ENCODE measurements at regions not wholly inside any gene's neighbourhood (a gene's known extent, or its start where the extent isn't known, plus 50 kb on each side); places are given as distances from the start of the nearest gene placed in this dataset.

DNA sequence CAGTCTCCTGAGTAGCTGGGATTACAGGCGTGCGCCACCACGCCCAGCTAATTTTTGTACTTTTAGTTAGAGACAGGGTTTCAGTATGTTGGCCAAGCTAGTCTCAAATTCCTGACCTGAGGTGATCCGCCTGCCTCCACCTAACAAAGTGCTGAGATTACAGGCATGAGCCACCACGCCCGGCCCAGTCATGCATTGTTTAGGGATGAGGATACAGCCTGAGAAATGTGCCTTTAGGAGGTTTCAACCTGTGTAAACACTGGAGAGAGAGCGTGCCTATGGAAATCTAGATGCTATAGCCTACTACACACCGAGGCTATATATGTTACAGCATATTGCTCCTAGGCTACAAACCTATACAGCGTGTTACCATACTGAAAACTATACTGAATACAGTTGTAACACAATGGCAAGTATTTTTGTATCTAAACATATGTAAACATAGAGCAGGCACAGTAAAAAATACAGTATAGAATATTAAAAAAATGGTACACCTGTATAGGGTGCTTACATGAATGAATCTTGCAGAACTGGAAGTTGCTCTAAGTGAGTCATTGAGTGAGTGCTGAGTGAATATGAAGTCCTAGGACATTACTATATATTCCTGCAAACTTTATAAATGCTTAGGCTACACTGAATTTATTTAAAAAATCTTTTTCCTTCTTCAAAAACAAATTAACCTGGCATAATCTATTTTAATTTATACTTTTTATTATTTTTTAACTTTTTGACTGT, 588.2 kb upstream of the ADGRL3 start:
- TF ChIP-seq, protein P1, sequence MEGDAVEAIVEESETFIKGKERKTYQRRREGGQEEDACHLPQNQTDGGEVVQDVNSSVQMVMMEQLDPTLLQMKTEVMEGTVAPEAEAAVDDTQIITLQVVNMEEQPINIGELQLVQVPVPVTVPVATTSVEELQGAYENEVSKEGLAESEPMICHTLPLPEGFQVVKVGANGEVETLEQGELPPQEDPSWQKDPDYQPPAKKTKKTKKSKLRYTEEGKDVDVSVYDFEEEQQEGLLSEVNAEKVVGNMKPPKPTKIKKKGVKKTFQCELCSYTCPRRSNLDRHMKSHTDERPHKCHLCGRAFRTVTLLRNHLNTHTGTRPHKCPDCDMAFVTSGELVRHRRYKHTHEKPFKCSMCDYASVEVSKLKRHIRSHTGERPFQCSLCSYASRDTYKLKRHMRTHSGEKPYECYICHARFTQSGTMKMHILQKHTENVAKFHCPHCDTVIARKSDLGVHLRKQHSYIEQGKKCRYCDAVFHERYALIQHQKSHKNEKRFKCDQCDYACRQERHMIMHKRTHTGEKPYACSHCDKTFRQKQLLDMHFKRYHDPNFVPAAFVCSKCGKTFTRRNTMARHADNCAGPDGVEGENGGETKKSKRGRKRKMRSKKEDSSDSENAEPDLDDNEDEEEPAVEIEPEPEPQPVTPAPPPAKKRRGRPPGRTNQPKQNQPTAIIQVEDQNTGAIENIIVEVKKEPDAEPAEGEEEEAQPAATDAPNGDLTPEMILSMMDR (IDR thresholded peaks at IDR 0.05; ENCODE audit: low read depth, low read length, missing control alignments): no peak
- in situ Hi-C loops (cut with HindIII; ENCODE audit: low pct_ligation_motif_present, low sequenced_read_pairs): no loop called here
- Histone ChIP-seq H3K27me3 (replicated peaks) (no peaks in the 10 kb centered on the region), H3K36me3 (replicated peaks) (no peaks in the 10 kb centered on the region), H3K27ac (no peak overlapping the region), H3K4me3 (ENCODE audit: low read depth, low read length) (no peak overlapping the region)
- peak; percentile 27 for DNase-seq

DNA sequence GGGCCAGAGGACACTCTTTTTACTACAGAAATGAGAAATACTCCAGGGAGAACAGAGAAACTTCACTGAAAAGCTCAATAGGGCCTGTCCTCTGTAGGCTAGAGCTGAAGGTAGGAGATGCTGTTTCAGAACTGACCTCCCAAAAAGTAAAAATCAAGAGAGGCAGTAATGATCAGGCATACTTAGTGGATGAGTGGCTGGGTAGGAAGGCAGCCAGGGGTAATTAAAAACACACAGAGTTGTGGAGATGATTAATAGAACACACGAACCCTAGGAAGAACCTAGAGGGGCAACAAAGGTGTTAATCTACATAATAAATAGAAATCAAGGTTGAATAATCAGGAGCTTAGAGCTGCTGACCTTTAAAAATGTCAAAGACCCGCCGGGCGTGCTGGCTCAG, 582.4 kb upstream of the ADGRL3 start:
- no peak for DNase-seq
- Histone ChIP-seq H3K27ac (no peak overlapping the region), H3K36me3 (replicated peaks) (no peaks in the 10 kb centered on the region), H3K4me3 (ENCODE audit: low read depth, low read length) (no peak overlapping the region), H3K27me3 (replicated peaks) (no peaks in the 10 kb centered on the region)
- in situ Hi-C loops (cut with HindIII; ENCODE audit: low pct_ligation_motif_present, low sequenced_read_pairs): no loop called here
- TF ChIP-seq, protein P1 (IDR thresholded peaks at IDR 0.05; ENCODE audit: low read depth, low read length, missing control alignments): no peak

DNA sequence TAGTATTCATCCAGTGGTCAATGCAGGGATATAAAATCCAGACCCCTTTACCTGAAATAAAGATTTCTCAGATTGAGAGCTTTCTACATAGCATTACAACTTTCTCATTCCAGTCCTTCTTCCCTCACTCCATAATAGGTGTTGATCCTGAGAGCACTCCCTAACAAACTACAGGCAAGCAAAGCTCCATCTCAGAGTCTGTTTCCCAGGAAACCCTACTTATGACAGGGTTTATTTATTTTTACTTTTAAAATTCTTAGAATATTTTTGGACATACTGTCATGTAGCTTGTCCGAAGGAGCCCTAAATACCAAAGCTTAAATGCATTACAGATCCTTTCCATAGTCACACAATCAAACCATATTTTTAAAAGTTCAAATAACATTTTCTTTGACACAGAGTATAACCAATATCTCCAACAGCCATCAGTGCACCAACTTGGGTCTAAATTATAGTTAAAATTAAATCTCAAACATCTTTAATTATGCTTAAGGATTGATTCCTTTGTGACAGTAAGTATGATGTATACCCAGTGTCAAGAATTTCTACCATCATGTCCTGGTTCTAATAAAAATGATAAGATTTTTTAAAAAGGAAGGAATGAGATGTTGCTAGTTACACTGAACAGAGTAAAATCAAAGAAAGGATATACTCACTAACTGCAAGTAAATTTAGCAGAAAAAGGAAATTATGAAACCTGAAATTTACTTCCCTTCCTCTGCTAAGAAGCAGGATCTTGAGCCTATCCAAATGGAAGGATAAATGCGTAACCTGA, 580.4 kb upstream of the ADGRL3 start:
- no peaks in the 10 kb centered on the region for H3K27me3 ChIP-seq (replicated peaks)
- in situ Hi-C loops (cut with HindIII; ENCODE audit: low pct_ligation_motif_present, low sequenced_read_pairs): no loop called here
- peak; percentile 19 for DNase-seq
- no peak overlapping the region for H3K27ac ChIP-seq
- H3K36me3 ChIP-seq (replicated peaks): no peaks in the 10 kb centered on the region
- no peak overlapping the region for H3K4me3 ChIP-seq (ENCODE audit: low read depth, low read length)
- TF ChIP-seq, protein P1 (IDR thresholded peaks at IDR 0.05; ENCODE audit: low read depth, low read length, missing control alignments): no peak

DNA sequence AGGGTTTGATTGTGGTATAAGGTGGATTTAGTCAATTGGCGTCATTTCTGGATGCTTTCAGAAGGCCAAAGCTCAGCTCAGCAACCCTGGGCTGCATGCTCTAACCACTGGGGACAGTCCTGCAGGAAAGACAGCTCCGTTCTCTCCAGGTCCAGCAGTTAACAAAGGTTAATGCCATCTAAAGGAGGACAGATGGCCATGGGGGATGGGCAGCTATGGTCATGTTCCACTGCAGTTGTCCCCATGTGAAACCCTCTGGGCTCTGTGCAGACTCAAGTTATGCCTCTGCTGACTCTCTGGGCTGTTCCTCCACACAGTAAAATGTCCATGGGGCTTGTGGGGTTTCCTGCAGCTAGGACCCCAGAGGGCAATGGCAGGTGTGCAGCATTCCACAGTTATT, 562.1 kb upstream of the ADGRL3 start:
- Histone ChIP-seq H3K4me3 (ENCODE audit: low read depth, low read length) (no peak overlapping the region), H3K27me3 (replicated peaks) (no peaks in the 10 kb centered on the region), H3K36me3 (replicated peaks) (no peaks in the 10 kb centered on the region), H3K27ac (no peak overlapping the region)
- in situ Hi-C loops (cut with HindIII; ENCODE audit: low pct_ligation_motif_present, low sequenced_read_pairs): no loop called here
- TF ChIP-seq, protein P1 (IDR thresholded peaks at IDR 0.05; ENCODE audit: low read depth, low read length, missing control alignments): no peak
- no peak for DNase-seq

DNA sequence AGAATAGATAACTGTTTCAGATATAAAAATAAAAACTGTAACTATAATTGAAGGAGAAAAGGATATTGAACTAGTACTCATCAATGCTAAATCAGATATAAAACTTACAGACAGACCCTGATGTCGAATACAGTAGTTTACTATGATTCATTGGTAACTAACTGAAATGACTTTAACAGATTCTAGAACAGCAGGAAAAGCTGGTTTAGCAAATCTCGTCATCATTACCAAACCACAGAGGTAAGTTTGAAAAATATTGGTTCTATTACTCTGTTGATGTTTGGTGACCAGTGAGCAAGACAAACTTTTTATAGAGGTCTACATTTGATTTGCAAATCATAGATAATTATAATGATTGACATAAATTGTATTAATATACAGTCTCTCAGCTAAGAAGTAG, 551.4 kb upstream of the ADGRL3 start:
- DNase-seq: no peak
- H3K4me3 ChIP-seq (ENCODE audit: low read depth, low read length): no peak overlapping the region
- in situ Hi-C loops (cut with HindIII; ENCODE audit: low pct_ligation_motif_present, low sequenced_read_pairs): no loop called here
- H3K27ac ChIP-seq: no peak overlapping the region
- TF ChIP-seq, protein P1 (IDR thresholded peaks at IDR 0.05; ENCODE audit: low read depth, low read length, missing control alignments): no peak
- no peaks in the 10 kb centered on the region for H3K36me3 ChIP-seq (replicated peaks)
- no peaks in the 10 kb centered on the region for H3K27me3 ChIP-seq (replicated peaks)
